ENCODE measurements at regions not wholly inside any gene's neighbourhood (a gene's known extent, or its start where the extent isn't known, plus 50 kb on each side); places are given as distances from the start of the nearest gene placed in this dataset.

GRCh38 chr13:53180684-53181083, 152.1 kb downstream of the OLFM4 start:
- TF ChIP-seq, protein P1, sequence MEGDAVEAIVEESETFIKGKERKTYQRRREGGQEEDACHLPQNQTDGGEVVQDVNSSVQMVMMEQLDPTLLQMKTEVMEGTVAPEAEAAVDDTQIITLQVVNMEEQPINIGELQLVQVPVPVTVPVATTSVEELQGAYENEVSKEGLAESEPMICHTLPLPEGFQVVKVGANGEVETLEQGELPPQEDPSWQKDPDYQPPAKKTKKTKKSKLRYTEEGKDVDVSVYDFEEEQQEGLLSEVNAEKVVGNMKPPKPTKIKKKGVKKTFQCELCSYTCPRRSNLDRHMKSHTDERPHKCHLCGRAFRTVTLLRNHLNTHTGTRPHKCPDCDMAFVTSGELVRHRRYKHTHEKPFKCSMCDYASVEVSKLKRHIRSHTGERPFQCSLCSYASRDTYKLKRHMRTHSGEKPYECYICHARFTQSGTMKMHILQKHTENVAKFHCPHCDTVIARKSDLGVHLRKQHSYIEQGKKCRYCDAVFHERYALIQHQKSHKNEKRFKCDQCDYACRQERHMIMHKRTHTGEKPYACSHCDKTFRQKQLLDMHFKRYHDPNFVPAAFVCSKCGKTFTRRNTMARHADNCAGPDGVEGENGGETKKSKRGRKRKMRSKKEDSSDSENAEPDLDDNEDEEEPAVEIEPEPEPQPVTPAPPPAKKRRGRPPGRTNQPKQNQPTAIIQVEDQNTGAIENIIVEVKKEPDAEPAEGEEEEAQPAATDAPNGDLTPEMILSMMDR (IDR thresholded peaks at IDR 0.05), result no peak
- no peak for TF ChIP-seq POLR2A (IDR thresholded peaks at IDR 0.05)

Data from uterus (tissue), 2 donors.